HG03196 (cell line): ENCODE measurements at regions not wholly inside any gene's neighbourhood (a gene's known extent, or its start where the extent isn't known, plus 50 kb on each side); places are given as distances from the start of the nearest gene placed in this dataset.

Experiments used
- ATAC-seq: cut with Tn5 transposase; IDR thresholded peaks from one replicate; pipeline ENCODE4 v1.9.1; 2021; ENCODE audit not compliant: unreplicated experiment

DNA sequence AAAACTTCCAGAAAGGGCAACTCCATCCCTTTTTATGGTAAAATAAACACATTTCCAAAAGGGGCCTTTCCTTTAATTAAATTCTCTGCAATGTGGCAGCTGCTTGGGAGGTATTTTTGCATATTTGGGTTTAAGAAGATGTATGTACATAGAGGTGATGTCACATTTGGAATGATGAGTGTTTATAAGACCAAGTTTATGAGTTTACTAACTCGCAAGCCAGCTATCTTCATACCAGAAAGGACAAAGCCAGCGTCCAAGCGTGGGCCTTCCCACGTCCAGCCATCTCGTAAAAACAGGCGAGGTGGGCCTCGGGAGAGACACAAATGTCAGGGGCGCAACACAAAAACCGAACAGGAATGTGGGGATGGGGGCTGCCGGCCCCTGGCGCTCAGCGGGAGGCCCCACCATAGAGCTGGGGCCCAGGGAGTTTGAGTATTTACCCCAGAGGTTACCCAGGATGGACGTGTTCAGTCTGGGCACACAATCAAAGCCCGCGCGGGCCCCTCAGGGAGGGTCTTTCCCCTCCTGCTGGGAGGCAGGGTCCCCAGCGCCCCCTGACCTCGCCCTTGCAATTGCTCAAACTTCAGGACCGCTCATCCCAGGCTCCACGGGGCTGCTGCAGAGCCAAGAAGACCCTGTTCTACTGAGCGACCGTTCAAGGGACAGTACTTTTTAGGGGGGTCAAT lies 137.3 kb downstream of the TWIST2 start:
- ATAC-seq: no peak

DNA sequence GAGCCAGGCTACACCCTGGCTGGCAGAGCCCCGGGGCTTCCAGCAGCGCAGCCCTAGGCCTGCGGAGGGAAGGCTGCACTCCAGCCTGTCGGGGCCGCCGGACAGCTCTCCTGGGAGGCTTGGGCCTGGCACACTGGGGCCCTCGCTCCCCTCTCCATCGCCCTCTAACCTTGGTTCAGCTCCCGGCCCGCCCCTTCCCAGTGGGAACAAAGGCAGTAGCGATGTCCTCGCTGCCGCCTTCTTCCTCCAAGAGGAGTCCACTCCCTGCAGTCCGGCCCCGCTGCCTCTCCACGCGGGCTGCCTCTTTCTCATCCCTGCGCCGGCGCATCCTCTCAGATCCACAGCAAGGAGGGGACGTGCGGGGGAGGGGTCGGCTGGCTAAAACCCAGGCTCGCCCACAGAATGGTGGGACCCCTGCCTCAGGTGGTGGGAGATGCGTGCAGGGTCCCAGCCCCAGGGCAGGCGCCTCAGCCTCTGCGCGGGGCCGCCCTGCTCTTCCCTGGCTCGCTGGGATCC lies 138.1 kb downstream of the TWIST2 start:
- no peak for ATAC-seq

DNA sequence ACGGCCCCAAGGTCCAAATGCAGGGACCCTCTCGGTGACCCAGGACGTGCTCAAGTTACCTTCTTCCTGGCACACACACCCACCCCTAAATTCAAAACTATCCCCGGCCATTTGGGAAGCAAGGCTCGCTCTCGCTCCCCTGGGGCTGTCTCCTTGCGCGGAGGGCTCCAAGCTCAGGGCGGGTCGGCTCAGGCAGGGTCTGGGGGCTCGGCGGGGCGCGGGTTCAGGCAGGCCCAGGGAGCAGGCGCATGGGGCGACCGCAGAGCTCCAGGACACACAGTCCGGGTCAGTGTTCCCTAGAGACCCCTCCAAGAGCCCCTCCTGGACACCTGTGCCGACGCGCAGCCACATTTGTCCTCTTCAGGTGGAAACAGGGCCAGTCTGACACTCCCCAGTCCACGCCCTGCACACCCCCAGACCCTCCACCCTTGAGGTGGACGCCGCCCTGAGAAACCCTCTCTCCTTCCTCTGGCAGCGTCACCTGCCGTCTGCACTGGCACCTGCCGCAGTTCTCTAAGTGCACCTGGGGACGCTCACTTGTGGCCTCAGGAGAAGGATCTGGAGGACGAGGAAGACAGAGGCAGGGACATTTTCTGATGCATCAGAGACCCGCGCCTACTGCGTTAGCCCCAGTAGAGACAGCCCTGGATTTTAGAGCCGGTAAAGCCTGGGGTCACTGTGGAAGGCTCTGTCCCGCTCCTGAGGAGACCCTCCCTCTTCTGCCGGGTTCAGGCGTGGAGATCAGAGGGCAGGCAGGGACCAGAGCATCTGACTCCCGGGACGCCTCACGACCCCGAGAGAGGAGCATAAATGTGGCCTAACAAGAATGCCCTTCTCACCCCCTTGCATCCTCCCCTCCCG lies 138.8 kb downstream of the TWIST2 start:
- no peak for ATAC-seq

DNA sequence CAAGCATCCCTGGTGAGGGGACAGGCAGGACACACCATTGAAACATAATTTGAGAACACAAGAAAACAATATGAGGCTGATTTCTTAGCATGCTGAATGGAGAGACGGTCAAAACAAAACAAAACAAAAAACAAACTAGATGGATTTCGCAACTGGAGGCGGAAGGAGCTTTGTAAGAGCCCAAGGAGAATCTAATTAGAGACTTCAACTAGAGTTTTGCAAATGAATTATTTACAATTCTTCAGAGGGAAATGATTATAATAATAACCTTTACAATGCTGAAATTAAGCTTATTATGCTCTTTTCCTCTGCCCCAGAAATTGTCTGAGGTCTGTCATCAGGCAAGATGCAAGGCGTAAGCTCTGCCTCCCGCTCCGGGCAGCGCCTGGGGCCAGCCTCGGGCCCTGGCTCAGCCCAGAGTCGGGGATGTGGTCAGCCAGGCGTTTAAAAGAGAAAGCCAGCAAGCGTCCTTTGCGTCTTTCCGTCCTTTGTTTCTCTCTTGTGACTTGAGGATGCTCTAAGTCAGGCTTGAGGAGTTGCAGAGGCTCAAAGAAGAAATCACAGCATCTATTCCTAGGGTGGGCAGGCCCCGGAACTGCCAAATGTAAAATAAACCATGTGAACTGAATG lies 139.6 kb downstream of the TWIST2 start:
- no peak for ATAC-seq

DNA sequence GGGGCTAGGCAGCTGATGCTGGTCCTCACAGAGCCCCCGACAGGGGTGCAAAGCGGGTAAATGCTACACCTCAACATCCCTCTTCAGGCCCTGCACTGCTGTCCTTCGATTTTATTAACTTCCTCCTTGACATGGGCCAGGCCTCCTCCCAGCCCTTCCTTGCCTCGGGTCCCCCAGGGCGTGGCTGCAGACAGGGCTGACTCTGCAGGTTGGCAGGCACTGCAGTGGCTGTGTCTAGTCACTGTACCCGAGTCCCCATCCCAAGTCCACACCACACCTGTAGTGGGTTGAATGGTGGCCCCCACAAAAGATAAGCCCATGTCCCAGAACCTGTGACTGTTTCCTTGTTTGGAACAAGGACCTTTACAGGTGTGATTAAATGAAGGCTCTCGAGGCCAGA lies 140.2 kb downstream of the TWIST2 start:
- ATAC-seq: no peak

DNA sequence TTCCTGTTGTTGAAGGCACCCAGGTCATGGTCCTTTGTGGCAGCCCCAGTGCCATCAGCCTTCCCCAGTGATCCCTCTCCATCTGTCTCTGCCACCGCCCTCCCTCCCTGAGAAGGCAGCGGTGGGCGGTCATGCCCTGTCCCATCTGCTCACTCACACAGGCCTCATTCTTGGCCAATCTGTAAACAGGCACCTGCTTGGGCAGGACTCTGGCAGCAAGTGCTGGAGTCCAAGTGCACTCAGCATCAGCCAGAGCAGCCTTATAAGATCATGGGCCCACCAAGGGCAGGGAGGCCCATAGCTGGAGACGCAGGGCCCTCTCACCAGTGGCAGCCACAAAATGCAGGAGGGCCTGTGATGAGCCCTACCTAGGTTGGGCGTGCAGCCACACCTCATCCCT lies 140.9 kb downstream of the TWIST2 start:
- no peak for ATAC-seq

DNA sequence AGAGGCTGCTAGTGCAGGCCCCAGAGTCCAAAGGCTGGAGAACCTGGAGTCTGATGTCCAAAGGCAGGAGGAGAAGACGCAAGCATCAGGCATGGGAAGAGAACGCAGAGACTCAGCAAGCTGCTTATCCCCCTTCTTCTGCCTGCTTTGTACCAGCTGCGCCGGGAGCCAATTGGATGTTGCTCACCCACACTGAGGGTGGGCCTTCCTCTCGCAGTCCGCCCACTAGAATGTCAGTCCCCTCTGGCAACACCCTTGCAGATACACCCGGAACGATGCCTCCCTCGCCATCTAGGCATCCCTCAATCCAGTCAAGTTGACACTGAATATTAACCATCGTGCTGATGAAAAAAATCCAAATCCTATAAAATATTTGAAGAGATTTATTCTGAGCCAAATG lies 141.6 kb downstream of the TWIST2 start:
- no peak for ATAC-seq

DNA sequence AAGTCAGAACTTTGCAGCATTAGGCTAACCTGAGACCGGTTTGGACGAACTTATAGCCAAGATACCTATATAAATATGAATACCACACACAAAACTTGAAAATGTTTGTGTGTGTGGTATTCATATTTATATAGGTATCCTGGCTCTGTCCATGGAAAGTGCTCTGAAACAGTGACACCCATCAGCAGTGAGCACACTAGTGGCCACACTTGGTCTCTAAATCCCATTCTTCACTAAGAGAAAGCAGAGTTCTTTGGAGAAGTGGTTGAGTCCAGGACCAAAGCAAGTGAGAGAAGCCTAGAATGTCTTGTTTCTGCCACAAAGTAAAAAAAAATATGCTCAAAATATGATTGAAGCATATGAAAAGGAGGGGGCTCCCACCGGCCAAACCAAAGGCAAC lies 146.5 kb downstream of the TWIST2 start:
- no peak for ATAC-seq

DNA sequence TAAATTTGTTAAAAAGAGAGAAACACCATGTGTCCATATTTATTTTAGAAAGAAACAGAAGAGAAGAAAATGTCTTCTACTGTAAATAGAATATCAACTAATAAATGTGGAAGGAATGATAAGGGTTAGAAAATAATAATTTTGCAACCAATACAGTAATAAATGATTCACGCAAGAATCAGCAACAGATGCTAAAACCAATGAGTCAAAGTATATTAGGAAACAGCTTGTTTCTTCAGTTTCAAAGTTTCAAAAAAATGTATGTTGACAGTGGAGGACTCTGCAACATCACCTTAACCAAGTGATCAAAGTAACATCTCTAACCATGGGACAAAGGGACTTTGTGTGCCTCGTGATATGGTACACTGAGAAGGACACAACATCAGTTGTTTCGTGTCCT lies 147.0 kb downstream of the TWIST2 start:
- ATAC-seq: no peak

DNA sequence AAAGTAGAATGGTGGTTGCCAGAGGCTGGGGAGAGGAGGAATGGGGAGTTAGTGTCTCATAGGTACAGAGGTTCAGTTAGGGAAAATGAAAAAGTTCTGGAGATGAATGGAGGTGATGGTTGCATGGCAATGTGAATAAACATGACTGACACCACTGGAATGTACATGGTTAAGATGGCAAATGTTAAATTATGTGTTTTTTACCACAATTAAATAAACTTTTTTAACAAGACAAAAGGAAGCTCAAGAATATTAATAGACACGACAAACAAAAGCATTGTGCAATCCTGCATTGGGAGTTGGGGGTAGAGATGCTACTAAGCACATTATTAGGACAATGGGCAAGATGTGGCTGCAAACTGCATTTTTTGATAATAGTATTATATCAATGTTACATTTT lies 147.7 kb downstream of the TWIST2 start:
- no peak for ATAC-seq

DNA sequence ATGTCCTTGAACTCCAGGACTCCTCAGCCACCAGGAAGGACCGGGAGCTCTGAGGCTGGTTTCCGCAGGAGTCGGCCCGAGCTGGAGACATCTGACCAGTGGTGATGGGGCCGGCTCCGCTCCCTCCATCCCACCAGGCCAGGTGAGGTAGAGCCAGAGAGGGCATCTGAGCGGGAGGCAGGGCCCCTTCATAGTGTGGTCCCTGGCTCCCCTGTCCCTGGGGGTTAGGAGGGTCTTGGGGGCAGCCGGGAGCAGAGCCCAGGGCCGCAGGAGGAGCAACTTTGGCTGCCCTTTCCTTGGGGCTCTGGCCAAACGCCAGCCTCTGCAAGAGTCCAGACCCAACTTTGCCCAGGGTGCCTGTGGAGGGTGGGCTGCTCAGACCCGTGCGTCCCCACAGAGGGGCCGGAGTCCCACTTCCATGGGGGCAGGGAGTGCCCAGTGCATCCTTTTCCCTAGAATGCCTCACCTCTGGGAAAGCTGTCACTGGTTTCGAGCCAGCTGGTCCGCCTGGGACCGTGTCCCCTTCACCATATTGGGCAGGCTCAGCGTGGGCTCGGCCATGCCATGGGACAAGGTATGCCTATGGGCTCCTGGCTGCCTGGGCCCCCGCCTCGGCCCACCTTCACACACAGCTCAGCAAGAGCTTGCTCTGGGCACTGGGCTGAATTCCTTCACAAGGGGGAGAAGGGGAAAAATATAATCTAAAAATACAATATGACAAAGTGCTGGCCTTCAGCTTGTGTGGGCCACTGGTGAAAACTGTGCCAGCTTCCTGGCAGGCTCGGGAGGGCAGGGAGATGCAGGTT lies 148.6 kb downstream of the TWIST2 start:
- ATAC-seq: no peak

DNA sequence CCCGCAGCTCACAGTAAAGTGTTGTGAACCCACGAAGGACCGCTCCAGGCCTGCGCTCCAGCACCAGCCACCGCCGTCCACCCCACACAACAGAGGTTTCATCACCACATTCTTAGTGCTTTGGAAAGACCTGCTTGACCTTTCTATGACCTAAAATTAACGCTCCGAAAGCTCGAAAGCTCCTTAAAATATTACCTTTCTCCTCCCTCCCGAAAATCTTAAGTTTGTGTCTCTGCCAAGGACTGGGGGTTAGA lies 149.2 kb downstream of the TWIST2 start:
- ATAC-seq: no peak

DNA sequence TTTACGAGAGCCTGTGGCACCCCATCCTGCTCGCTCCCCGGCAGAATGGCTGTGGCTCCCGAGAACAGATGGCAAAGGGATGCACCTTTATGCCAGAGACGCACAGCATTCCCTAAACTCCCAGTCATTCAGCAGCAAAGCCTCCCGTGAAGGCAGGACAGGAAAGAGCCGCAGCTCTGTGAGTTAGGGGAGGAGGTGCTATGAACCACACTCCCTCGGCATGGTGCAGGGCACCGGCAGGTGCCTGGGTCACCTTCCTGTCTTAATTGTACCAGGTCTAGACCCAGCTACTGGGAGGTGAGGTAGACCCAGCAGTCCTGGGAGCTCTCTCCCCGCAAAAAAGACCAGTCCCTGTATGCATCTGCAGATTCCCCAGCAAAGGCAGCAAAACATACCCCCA lies 149.8 kb downstream of the TWIST2 start:
- no peak for ATAC-seq
